Neuron (in vitro differentiated cells): ENCODE measurements at regions not wholly inside any gene's neighbourhood (a gene's known extent, or its start where the extent isn't known, plus 50 kb on each side); places are given as distances from the start of the nearest gene placed in this dataset.

ENCODE experiments used
- H2AFZ ChIP-seq: one replicate; pipeline ENCODE4 v1.6.1; 2013; ENCODE audit warnings: low read depth, mild to moderate bottlenecking, inconsistent platforms, low read length, moderate library complexity
- H3K27me3 ChIP-seq: one replicate; pipeline ENCODE4 v1.6.1; 2013; ENCODE audit warnings: low read length; ENCODE audit not compliant: insufficient read depth
- H3K36me3 ChIP-seq: one replicate; pipeline ENCODE4 v1.6.1; 2013; ENCODE audit warnings: low read length; ENCODE audit not compliant: insufficient read depth
- H3K4me1 ChIP-seq: one replicate; pipeline ENCODE4 v1.6.1; 2013; ENCODE audit warnings: low read length; ENCODE audit not compliant: insufficient read depth
- H3K4me3 ChIP-seq: 2 replicates; pipeline ENCODE4 v1.5.1; 2013; ENCODE audit warnings: mild to moderate bottlenecking, low read length, moderate library complexity
- H3K9me3 ChIP-seq: one replicate; pipeline ENCODE4 v1.6.1; 2013; ENCODE audit warnings: low read length

- Histone ChIP-seq H3K27me3 (peaks cover 6% of the 10 kb centered on the region), H3K36me3 (no peaks in the 10 kb centered on the region), H2AFZ (no peak overlapping the region), H3K4me1 (no peaks in the 10 kb centered on the region), H3K4me3 (no peak overlapping the region), H3K9me3 (no peaks in the 10 kb centered on the region)
Measured at GRCh38 chr11:45454917-45455401, 168.8 kb upstream of the SYT13 start.

- no peaks in the 10 kb centered on the region for H3K4me1 ChIP-seq
- no peak overlapping the region for H2AFZ ChIP-seq
- H3K27me3 ChIP-seq, result peaks cover 4% of the 10 kb centered on the region
Measured at GRCh38 chr11:45453721-45454120, 167.6 kb upstream of the SYT13 start.

GRCh38 chr11:45451766-45452440 is 165.8 kb upstream of the SYT13 start:
- no peaks in the 10 kb centered on the region for H3K4me1 ChIP-seq
- H3K9me3 ChIP-seq, result no peaks in the 10 kb centered on the region
- no peak overlapping the region for H2AFZ ChIP-seq
- H3K27me3 ChIP-seq, result peaks cover 4% of the 10 kb centered on the region
- H3K36me3 ChIP-seq, result no peaks in the 10 kb centered on the region
- no peak overlapping the region for H3K4me3 ChIP-seq

More at GRCh38 chr11:45453721-45454120, 167.6 kb upstream of the SYT13 start:
- H3K4me3 ChIP-seq, result no peak overlapping the region
- no peaks in the 10 kb centered on the region for H3K9me3 ChIP-seq
- no peaks in the 10 kb centered on the region for H3K36me3 ChIP-seq

GRCh38 chr11:45450189-45450588 is 164.0 kb upstream of the SYT13 start:
- Histone ChIP-seq H2AFZ (no peak overlapping the region), H3K36me3 (no peaks in the 10 kb centered on the region), H3K4me1 (no peaks in the 10 kb centered on the region), H3K27me3 (peaks cover 4% of the 10 kb centered on the region), H3K4me3 (no peak overlapping the region), H3K9me3 (no peaks in the 10 kb centered on the region)

GRCh38 chr11:45449036-45449601 is 163.0 kb upstream of the SYT13 start:
- Histone ChIP-seq H3K4me1 (no peaks in the 10 kb centered on the region), H3K36me3 (no peaks in the 10 kb centered on the region), H2AFZ (no peak overlapping the region), H3K9me3 (no peaks in the 10 kb centered on the region), H3K27me3 (peaks cover 4% of the 10 kb centered on the region), H3K4me3 (no peak overlapping the region)

GRCh38 chr11:45448561-45448960 is 162.4 kb upstream of the SYT13 start:
- Histone ChIP-seq H3K9me3 (no peaks in the 10 kb centered on the region), H3K4me1 (no peaks in the 10 kb centered on the region), H3K36me3 (no peaks in the 10 kb centered on the region), H3K4me3 (no peak overlapping the region), H2AFZ (no peak overlapping the region), H3K27me3 (peaks cover 4% of the 10 kb centered on the region)

GRCh38 chr11:45446998-45447397 is 160.9 kb upstream of the SYT13 start:
- H3K27me3 ChIP-seq, result peaks cover 4% of the 10 kb centered on the region

GRCh38 chr11:45446434-45446833 is 160.3 kb upstream of the SYT13 start:
- H3K4me1 ChIP-seq, result no peaks in the 10 kb centered on the region
- no peaks in the 10 kb centered on the region for H3K36me3 ChIP-seq
- no peak overlapping the region for H3K4me3 ChIP-seq
- no peak overlapping the region for H2AFZ ChIP-seq
- peaks cover 4% of the 10 kb centered on the region for H3K27me3 ChIP-seq
- H3K9me3 ChIP-seq, result no peaks in the 10 kb centered on the region

More at GRCh38 chr11:45446998-45447397, 160.9 kb upstream of the SYT13 start:
- no peaks in the 10 kb centered on the region for H3K4me1 ChIP-seq
- H3K36me3 ChIP-seq, result no peaks in the 10 kb centered on the region
- no peak overlapping the region for H2AFZ ChIP-seq
- H3K9me3 ChIP-seq, result no peaks in the 10 kb centered on the region
- H3K4me3 ChIP-seq, result no peak overlapping the region

GRCh38 chr11:45444796-45445195 is 158.7 kb upstream of the SYT13 start:
- H3K36me3 ChIP-seq, result no peaks in the 10 kb centered on the region
- no peak overlapping the region for H2AFZ ChIP-seq
- no peak overlapping the region for H3K4me3 ChIP-seq
- no peaks in the 10 kb centered on the region for H3K27me3 ChIP-seq
- no peaks in the 10 kb centered on the region for H3K4me1 ChIP-seq
- H3K9me3 ChIP-seq, result no peaks in the 10 kb centered on the region

GRCh38 chr11:45440111-45440510 is 154.0 kb upstream of the SYT13 start:
- Histone ChIP-seq H3K4me3 (no peak overlapping the region), H3K9me3 (no peaks in the 10 kb centered on the region), H3K4me1 (no peaks in the 10 kb centered on the region), H3K27me3 (no peaks in the 10 kb centered on the region), H2AFZ (no peak overlapping the region), H3K36me3 (no peaks in the 10 kb centered on the region)

- H3K27me3 ChIP-seq, result no peaks in the 10 kb centered on the region
Measured at GRCh38 chr11:45436966-45437365, 150.8 kb upstream of the SYT13 start.

GRCh38 chr11:45436118-45436517 is 150.0 kb upstream of the SYT13 start:
- Histone ChIP-seq H2AFZ (no peak overlapping the region), H3K9me3 (no peaks in the 10 kb centered on the region), H3K27me3 (no peaks in the 10 kb centered on the region), H3K4me1 (no peaks in the 10 kb centered on the region), H3K4me3 (no peak overlapping the region), H3K36me3 (no peaks in the 10 kb centered on the region)

More at GRCh38 chr11:45436966-45437365, 150.8 kb upstream of the SYT13 start:
- Histone ChIP-seq H3K4me1 (no peaks in the 10 kb centered on the region), H3K9me3 (no peaks in the 10 kb centered on the region), H3K36me3 (no peaks in the 10 kb centered on the region), H2AFZ (no peak overlapping the region), H3K4me3 (no peak overlapping the region)

- Histone ChIP-seq H2AFZ (no peak overlapping the region), H3K36me3 (no peaks in the 10 kb centered on the region), H3K4me3 (no peak overlapping the region), H3K9me3 (no peaks in the 10 kb centered on the region), H3K27me3 (no peaks in the 10 kb centered on the region), H3K4me1 (no peaks in the 10 kb centered on the region)
Measured at GRCh38 chr11:45435706-45436105, 149.6 kb upstream of the SYT13 start.
